ENCODE measurements at regions not wholly inside any gene's neighbourhood (a gene's known extent, or its start where the extent isn't known, plus 50 kb on each side); places are given as distances from the start of the nearest gene placed in this dataset.

DNA sequence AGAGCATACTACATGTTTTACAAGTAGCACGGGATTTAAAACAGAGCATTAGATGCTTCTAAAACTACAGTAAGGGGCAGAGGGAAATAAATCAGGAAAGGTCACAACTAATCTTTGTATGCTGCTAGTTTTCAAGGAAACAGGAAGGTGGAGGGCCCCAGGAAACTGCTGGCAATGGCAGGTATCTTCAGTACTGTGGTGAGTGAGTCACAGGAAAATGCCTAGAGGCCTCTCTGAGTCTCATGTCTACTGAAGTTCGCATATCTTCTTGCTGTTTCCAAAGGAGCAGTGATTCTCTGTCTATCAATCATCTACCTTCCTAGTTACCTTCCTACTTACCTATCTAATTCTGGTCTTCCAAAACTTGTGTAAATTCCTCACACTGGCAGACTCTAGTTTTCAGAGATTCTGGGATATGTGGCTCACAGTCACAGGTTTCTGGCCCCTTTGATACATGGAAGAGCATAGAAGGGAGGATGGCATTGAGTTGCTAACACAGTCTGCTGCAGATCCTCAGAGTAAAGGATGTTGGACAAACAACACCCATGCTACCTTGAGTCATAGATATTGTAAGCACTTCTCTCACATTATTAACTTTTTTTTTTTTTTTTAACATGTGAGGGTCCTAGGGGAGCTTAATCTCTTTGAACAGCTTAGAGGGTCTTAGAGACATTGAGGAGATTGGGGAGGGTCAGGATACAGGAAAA, 58.8 kb upstream of the SYN3 start:
- Mint-ChIP-seq H3K27ac (peak overlapping the region; percentile 56), H3K36me3 (ENCODE audit: low read depth) (no peaks in the 10 kb centered on the region), H3K4me3 (no peak overlapping the region), H3K27me3 (no peaks in the 10 kb centered on the region), H3K9me3 (no peaks in the 10 kb centered on the region), H3K4me1 (peaks cover 15% of the 10 kb centered on the region)
- peak; percentile 2 for DNase-seq
- no peak for ATAC-seq

DNA sequence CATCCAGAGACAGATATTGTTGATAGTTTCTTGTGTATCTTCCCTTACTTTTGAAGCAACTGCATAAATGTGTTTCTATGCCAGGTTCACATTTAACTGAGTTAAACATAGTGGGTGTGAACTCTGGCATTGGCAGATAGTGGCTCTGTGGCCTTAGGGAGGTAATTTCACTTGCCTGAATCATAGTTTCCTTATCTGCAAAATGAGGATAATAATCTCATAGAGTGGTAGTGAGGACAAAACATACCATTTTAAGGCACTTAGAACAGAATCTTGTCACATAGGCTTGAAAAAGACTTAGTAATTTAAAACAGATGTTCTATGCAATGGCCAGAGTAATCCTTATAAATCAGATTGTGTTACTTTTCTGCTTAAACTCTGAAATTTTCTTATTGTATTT, 56.4 kb upstream of the SYN3 start:
- no peak for ATAC-seq

DNA sequence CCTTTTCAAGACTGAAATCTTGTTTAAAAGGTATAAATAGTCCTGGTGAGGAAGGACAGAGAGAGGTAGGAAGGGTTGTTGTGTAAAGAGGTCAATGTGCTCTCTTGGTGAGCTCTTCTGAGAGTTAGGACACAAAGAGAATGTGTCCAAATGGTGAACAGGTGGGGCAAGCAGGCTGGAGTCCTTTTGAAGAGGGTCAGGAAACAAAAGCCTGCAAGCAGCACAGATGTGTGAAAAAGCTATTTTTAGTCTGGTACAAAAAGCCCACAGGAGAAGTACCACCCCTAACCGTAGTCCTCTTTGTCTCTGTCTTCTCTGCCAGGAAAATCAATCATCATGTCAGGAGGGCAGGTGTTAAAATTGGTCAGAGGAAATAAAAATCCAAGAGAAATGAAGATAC, 54.4 kb upstream of the SYN3 start:
- Mint-ChIP-seq H3K4me3 (no peak overlapping the region), H3K27ac (no peak overlapping the region), H3K9me3 (no peaks in the 10 kb centered on the region), H3K4me1 (peaks cover 20% of the 10 kb centered on the region), H3K36me3 (ENCODE audit: low read depth) (no peaks in the 10 kb centered on the region), H3K27me3 (no peaks in the 10 kb centered on the region)
- DNase-seq (no peak), ATAC-seq (no peak)

More for the DNA sequence above, 56.4 kb upstream of the SYN3 start:
- no peak overlapping the region for H3K4me3 Mint-ChIP-seq
- H3K9me3 Mint-ChIP-seq: no peaks in the 10 kb centered on the region
- no peak overlapping the region for H3K27ac Mint-ChIP-seq
- H3K36me3 Mint-ChIP-seq (ENCODE audit: low read depth): no peaks in the 10 kb centered on the region
- H3K4me1 Mint-ChIP-seq: peaks cover 20% of the 10 kb centered on the region
- no peaks in the 10 kb centered on the region for H3K27me3 Mint-ChIP-seq
- no peak for DNase-seq

DNA sequence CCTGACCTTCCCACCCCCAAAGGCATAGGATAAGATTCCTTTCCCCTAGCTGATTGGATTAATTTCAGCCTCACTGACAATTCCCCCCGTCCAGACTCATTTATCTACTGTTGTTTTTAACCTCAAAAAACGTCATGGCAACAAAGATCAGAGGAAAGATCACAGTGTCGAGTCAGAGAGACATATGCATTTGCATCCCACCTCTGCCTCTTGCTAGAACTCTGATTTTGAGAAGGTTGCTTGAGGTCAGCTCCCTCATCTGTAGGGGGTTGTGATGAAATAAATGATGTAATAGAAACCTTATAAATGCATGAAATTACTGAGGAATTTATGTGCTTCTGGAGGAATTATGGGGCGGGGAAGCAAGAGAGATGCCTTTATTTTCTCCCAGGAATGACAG, 53.3 kb upstream of the SYN3 start:
- ATAC-seq (no peak), DNase-seq (no peak)
- Mint-ChIP-seq H3K4me1 (peaks cover 13% of the 10 kb centered on the region), H3K27ac (no peak overlapping the region), H3K4me3 (no peak overlapping the region), H3K27me3 (no peaks in the 10 kb centered on the region), H3K36me3 (ENCODE audit: low read depth) (no peaks in the 10 kb centered on the region), H3K9me3 (no peaks in the 10 kb centered on the region)

DNA sequence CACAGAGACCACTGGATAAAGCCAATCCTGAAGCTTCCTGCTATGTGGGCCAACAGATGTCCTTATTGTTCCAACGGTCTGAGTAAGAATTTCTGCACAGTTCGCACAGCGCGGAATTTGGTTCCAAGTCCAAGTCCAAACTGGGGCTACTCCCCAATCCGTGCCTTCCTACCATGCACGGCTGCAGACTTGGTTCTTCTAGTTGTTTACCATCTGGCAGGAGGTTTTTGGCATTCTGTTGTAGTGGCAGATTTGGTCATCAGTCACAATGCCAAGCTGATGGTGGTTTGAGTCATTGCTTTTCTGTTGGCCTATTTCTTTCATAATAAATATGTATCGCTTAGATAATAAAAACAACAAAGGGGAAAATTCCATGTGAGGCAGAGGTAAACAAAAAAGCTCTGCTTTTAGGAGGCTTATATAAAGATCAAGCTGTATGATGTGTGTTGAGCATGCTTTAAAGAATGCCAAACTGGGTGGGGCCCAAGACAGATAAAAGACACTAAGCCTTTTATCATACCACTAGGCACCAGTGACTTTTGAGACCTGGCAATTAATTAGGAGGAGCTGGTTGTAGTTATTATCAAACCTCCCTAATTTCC, 52.5 kb upstream of the SYN3 start:
- Mint-ChIP-seq H3K4me1 (peaks cover 12% of the 10 kb centered on the region), H3K4me3 (no peak overlapping the region), H3K27ac (no peak overlapping the region), H3K27me3 (no peaks in the 10 kb centered on the region), H3K36me3 (ENCODE audit: low read depth) (no peaks in the 10 kb centered on the region), H3K9me3 (no peaks in the 10 kb centered on the region)
- DNase-seq (no peak), ATAC-seq (no peak)

DNA sequence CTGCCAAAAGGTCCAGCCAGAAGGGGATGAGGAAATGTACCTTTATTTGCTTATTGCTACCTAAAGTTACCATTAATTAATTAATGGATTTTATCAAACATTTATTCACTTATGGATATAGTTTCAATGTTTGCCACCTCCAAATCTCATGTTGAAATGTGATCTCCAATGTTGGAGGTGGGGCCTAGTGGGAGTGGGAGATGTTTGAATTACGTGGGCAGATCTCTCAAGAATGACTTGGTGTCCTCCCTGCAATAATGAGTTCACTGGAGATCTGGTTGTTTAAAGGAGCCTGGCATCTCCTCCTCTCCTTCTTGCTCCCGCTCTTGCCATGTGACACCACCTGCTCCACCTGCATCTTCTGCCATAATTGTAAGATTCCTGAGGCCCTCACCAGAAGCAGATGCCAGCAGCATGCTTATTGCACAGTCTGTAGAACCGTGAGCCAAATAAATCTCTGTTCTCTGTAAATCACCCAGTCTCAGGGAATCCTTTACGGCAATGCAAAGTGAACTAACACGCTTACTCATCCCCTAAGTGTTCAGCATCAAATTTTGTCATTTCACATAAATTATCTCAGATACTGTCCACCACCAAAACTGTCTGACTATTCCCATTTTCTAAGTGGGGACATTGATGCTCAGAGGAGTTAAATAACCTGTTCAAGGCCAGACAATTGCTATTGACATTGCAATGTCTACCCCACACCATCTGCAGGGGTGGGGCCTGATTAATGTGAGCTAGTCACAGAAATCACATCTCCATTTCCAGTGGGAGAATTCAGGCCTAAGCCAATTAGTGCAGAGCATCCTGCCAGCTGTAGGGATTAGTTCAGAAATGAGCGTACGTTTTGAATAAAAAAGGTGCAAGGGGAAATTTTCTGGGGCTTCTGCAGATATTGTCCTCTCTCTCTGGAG, 51.6 kb upstream of the SYN3 start:
- DNase-seq: no peak
- no peaks in the 10 kb centered on the region for H3K9me3 Mint-ChIP-seq
- peaks cover 1% of the 10 kb centered on the region for H3K27me3 Mint-ChIP-seq
- peaks cover 12% of the 10 kb centered on the region for H3K4me1 Mint-ChIP-seq
- no peak for ATAC-seq
- H3K27ac Mint-ChIP-seq: no peak overlapping the region
- H3K36me3 Mint-ChIP-seq (ENCODE audit: low read depth): no peaks in the 10 kb centered on the region
- no peak overlapping the region for H3K4me3 Mint-ChIP-seq

DNA sequence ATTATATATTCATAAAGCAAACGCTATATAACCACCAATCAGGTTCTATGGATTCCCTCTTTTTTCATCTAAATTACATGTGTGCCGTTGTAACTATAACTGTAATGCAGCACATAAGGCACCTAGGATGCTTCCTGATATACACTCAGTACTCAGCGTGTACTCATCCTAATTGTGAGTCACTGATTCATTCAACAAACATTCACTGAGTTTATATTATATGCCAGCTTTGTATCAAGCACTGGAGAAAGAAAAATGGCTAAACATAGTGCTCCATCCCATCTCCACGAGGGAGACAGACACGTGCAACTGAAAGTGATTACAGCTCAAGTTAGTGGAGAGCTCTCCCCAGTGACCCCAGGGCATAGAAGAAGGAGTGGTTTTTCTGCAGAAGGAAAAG, 49.9 kb upstream of the SYN3 start:
- peaks cover 12% of the 10 kb centered on the region for H3K4me1 Mint-ChIP-seq
- peaks cover 4% of the 10 kb centered on the region for H3K27me3 Mint-ChIP-seq
- no peak overlapping the region for H3K27ac Mint-ChIP-seq
- DNase-seq (no peak), ATAC-seq (no peak)
- no peaks in the 10 kb centered on the region for H3K9me3 Mint-ChIP-seq
- H3K36me3 Mint-ChIP-seq (ENCODE audit: low read depth): no peaks in the 10 kb centered on the region
- no peak overlapping the region for H3K4me3 Mint-ChIP-seq

Data from activated naive CD8-positive, alpha-beta T cell treated with anti-CD3 and anti-CD28 coated beads, Interleukin-2, amount 50 U/mL, for 24 hours (primary cell).